Right renal pelvis (tissue), 4 donors: ENCODE measurements at regions not wholly inside any gene's neighbourhood (a gene's known extent, or its start where the extent isn't known, plus 50 kb on each side); places are given as distances from the start of the nearest gene placed in this dataset.

Experiments used
- DNase-seq, 4 donors: peaks; one replicate each; pipeline ENCODE4 v3.0.0-alpha.2; 2013; ENCODE audit warnings: low read depth in 4 of 4, low spot score in 3 of 4, missing footprints in 1 of 4

GRCh38 chr11:94717667-94718066 lies 50.5 kb upstream of the AMOTL1 start:
- no peak for DNase-seq
